ENCODE measurements at regions not wholly inside any gene's neighbourhood (a gene's known extent, or its start where the extent isn't known, plus 50 kb on each side); places are given as distances from the start of the nearest gene placed in this dataset.
A peak's percentile ranks its signal among the peaks of the same experiment; 100 is the strongest.
"Not testable (repeated sequence)": the region's sequence is repeated elsewhere in the genome, so short reads cannot be mapped to it uniquely, and the experiment has no call there.

GRCh38 chr1:120357046-120357445 lies 57.8 kb upstream of the NBPF8 start:
- peak; percentile 38 for DNase-seq

GRCh38 chr1:120356170-120356569 lies 58.7 kb upstream of the NBPF8 start:
- DNase-seq, result not testable (repeated sequence)

- DNase-seq, result not testable (repeated sequence)
These were observed 60.1 kb upstream of the NBPF8 start for GRCh38 chr1:120354618-120355184.

GRCh38 chr1:120342231-120343073 lies 72.4 kb upstream of the NBPF8 start:
- not testable (repeated sequence) for DNase-seq

GRCh38 chr1:120341756-120342155 lies 73.1 kb upstream of the NBPF8 start:
- DNase-seq, result not testable (repeated sequence)

GRCh38 chr1:120340838-120341751 lies 73.7 kb upstream of the NBPF8 start:
- DNase-seq, result peak; percentile 32

GRCh38 chr1:120315738-120316137 lies 99.1 kb upstream of the NBPF8 start:
- not testable (repeated sequence) for DNase-seq

GRCh38 chr1:120311930-120312329 lies 102.9 kb upstream of the NBPF8 start:
- not testable (repeated sequence) for DNase-seq

GRCh38 chr1:120308940-120309578 lies 105.8 kb upstream of the NBPF8 start:
- DNase-seq, result not testable (repeated sequence)

GRCh38 chr1:120305046-120305445 lies 109.8 kb upstream of the NBPF8 start:
- DNase-seq, result not testable (repeated sequence)

- DNase-seq, result not testable (repeated sequence)
These were observed 110.5 kb upstream of the NBPF8 start for GRCh38 chr1:120304341-120304740.

GRCh38 chr1:120299433-120300057 lies 115.3 kb upstream of the NBPF8 start:
- not testable (repeated sequence) for DNase-seq

- DNase-seq, result not testable (repeated sequence)
These were observed 116.3 kb upstream of the NBPF8 start for GRCh38 chr1:120298487-120298886.

GRCh38 chr1:120297345-120297953 lies 117.4 kb upstream of the NBPF8 start:
- DNase-seq, result not testable (repeated sequence)

GRCh38 chr1:120290105-120290504 lies 113.8 kb upstream of the SEC22B start:
- DNase-seq, result not testable (repeated sequence)

GRCh38 chr1:120289601-120290074 lies 113.3 kb upstream of the SEC22B start:
- DNase-seq, result not testable (repeated sequence)

- not testable (repeated sequence) for DNase-seq
These were observed 112.7 kb upstream of the SEC22B start for GRCh38 chr1:120288814-120289600.

- DNase-seq, result not testable (repeated sequence)
These were observed 111.8 kb upstream of the SEC22B start for GRCh38 chr1:120288167-120288566.

- not testable (repeated sequence) for DNase-seq
These were observed 106.6 kb upstream of the SEC22B start for GRCh38 chr1:120282744-120283464.

GRCh38 chr1:120278259-120278610 lies 101.9 kb upstream of the SEC22B start:
- DNase-seq, result not testable (repeated sequence)
